ENCODE measurements at regions not wholly inside any gene's neighbourhood (a gene's known extent, or its start where the extent isn't known, plus 50 kb on each side); places are given as distances from the start of the nearest gene placed in this dataset.

- H3K36me3 ChIP-seq, result no peaks in the 10 kb centered on the region
- no peaks in the 10 kb centered on the region for H3K9me3 ChIP-seq
- no peak for TF ChIP-seq EP300 (IDR thresholded peaks at IDR 0.05)
- TF ChIP-seq POLR2AphosphoS5 (IDR thresholded peaks at IDR 0.05), result no peak
- no peak for TF ChIP-seq CTCF (IDR thresholded peaks at IDR 0.05)
- TF ChIP-seq POLR2A (IDR thresholded peaks at IDR 0.05), result no peak
- peaks cover 8% of the 10 kb centered on the region for H3K4me1 ChIP-seq
- 85% methylated on average over 6 of the region's 6 CpGs for WGBS
- no peak overlapping the region for H3K4me3 ChIP-seq
- H3K27me3 ChIP-seq, result no peaks in the 10 kb centered on the region
- no peak for DNase-seq (ENCODE audit: low spot score in 2 of 2)
- H3K27ac ChIP-seq, result no peak overlapping the region
Observed at GRCh38 chr3:177473184-177473583, 275.9 kb upstream of the TBL1XR1 start.

- H3K36me3 ChIP-seq, result no peaks in the 10 kb centered on the region
- H3K27ac ChIP-seq, result no peak overlapping the region
- H3K4me3 ChIP-seq, result no peak overlapping the region
- H3K4me1 ChIP-seq, result peaks cover 16% of the 10 kb centered on the region
- no peaks in the 10 kb centered on the region for H3K9me3 ChIP-seq
- no peak for DNase-seq (ENCODE audit: low spot score in 2 of 2)
- H3K27me3 ChIP-seq, result no peaks in the 10 kb centered on the region
- no peak for TF ChIP-seq EP300 (IDR thresholded peaks at IDR 0.05)
- TF ChIP-seq CTCF (IDR thresholded peaks at IDR 0.05), result no peak
- TF ChIP-seq POLR2A (IDR thresholded peaks at IDR 0.05), result no peak
- TF ChIP-seq POLR2AphosphoS5 (IDR thresholded peaks at IDR 0.05), result no peak
- 99% methylated on average over 2 of the region's 2 CpGs for WGBS
Observed at GRCh38 chr3:177473903-177474302, 276.6 kb upstream of the TBL1XR1 start.

GRCh38 chr3:177474652-177475355, 277.5 kb upstream of the TBL1XR1 start:
- no peak overlapping the region for H3K4me3 ChIP-seq
- H3K4me1 ChIP-seq, result peaks cover 19% of the 10 kb centered on the region
- 92% methylated on average over 11 of the region's 11 CpGs for WGBS
- no peak overlapping the region for H3K27ac ChIP-seq
- H3K27me3 ChIP-seq, result no peaks in the 10 kb centered on the region
- H3K36me3 ChIP-seq, result no peaks in the 10 kb centered on the region
- DNase-seq (ENCODE audit: low spot score in 2 of 2), result no peak
- TF ChIP-seq EP300 (IDR thresholded peaks at IDR 0.05), result no peak
- no peak for TF ChIP-seq POLR2A (IDR thresholded peaks at IDR 0.05)
- no peak for TF ChIP-seq POLR2AphosphoS5 (IDR thresholded peaks at IDR 0.05)
- TF ChIP-seq CTCF (IDR thresholded peaks at IDR 0.05), result no peak
- H3K9me3 ChIP-seq, result no peaks in the 10 kb centered on the region

GRCh38 chr3:177475356-177475665, 278.0 kb upstream of the TBL1XR1 start:
- WGBS, result 72% methylated on average over 5 of the region's 5 CpGs
- no peak overlapping the region for H3K27ac ChIP-seq
- no peak overlapping the region for H3K4me3 ChIP-seq
- H3K36me3 ChIP-seq, result no peaks in the 10 kb centered on the region
- H3K9me3 ChIP-seq, result no peaks in the 10 kb centered on the region
- no peak for DNase-seq (ENCODE audit: low spot score in 2 of 2)
- peaks cover 19% of the 10 kb centered on the region for H3K4me1 ChIP-seq
- H3K27me3 ChIP-seq, result no peaks in the 10 kb centered on the region
- no peak for TF ChIP-seq POLR2AphosphoS5 (IDR thresholded peaks at IDR 0.05)
- no peak for TF ChIP-seq CTCF (IDR thresholded peaks at IDR 0.05)
- TF ChIP-seq POLR2A (IDR thresholded peaks at IDR 0.05), result no peak
- TF ChIP-seq EP300 (IDR thresholded peaks at IDR 0.05), result no peak

- Histone ChIP-seq H3K4me1 (peaks cover 19% of the 10 kb centered on the region), H3K27me3 (no peaks in the 10 kb centered on the region), H3K36me3 (no peaks in the 10 kb centered on the region), H3K27ac (no peak overlapping the region), H3K9me3 (no peaks in the 10 kb centered on the region), H3K4me3 (no peak overlapping the region)
- 85% methylated on average over 7 of the region's 7 CpGs for WGBS
- TF ChIP-seq POLR2AphosphoS5 (IDR thresholded peaks at IDR 0.05) (no peak), CTCF (IDR thresholded peaks at IDR 0.05) (no peak), EP300 (IDR thresholded peaks at IDR 0.05) (no peak), POLR2A (IDR thresholded peaks at IDR 0.05) (no peak)
- DNase-seq (ENCODE audit: low spot score in 2 of 2), result no peak
Observed at GRCh38 chr3:177476495-177476894, 279.2 kb upstream of the TBL1XR1 start.
